GM19467 (cell line): ENCODE measurements at regions not wholly inside any gene's neighbourhood (a gene's known extent, or its start where the extent isn't known, plus 50 kb on each side); places are given as distances from the start of the nearest gene placed in this dataset.

Experiments
- ATAC-seq: cut with Tn5 transposase; IDR thresholded peaks from one replicate; pipeline ENCODE4 v1.9.1; 2021; ENCODE audit warnings: mild to moderate bottlenecking, moderate library complexity; ENCODE audit not compliant: unreplicated experiment

DNA sequence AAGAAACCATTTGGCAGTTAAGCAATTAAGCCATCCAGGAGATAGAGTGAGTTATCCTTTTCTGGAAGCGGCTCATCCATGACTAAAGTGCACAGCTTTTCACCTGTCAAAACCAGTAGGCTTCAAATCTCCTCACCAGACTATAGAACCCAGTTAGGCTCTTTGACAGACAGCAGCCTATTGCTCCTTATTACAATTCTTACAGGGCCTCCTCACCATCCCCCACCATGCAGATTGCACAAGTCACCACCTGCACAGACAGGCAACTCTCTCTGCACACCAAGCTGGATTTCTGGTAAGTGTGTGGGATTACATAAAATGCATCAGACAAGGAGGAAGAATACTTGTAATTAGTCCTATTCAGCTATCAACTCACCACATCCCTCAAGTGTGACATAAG, 301.6 kb downstream of the SNX13 start:
- no peak for ATAC-seq

DNA sequence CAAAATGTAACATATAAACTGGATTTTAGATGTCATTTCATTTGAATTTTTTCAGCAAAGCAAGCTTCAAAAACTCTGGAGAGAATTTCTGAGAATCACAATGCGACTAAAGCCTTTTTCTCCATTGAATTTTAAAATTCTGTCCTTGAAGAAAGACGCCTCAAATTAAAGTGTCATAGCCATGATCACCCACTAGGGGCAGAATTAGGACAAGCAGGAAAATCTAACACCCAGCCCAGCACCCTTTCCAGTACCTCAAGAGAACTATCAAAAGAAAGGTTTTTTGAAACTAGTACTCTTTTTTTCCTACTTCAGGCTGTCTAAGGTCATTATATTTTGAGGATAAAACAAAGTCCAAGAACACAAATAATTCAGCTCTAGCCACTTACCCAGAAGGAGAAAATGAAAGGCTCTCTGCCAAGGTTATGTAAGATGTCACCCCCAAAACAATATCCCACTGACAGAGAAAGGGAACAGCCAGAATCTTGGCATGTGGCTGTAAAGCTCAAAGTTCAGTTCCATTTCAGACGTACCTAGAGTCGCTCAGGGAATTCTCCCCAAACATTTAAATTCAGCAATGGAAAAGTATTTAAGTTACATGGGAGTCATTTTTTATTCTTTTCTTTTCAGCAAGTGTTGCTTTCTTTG, 299.4 kb downstream of the SNX13 start:
- ATAC-seq: no peak

- no peak for ATAC-seq
Measured at GRCh38 chr7:17645500-17645899, 294.8 kb downstream of the SNX13 start.

- ATAC-seq: no peak
Measured at GRCh38 chr7:17646253-17646956, 293.9 kb downstream of the SNX13 start.

- no peak for ATAC-seq
Measured at GRCh38 chr7:17651341-17651740, 289.0 kb downstream of the SNX13 start.

DNA sequence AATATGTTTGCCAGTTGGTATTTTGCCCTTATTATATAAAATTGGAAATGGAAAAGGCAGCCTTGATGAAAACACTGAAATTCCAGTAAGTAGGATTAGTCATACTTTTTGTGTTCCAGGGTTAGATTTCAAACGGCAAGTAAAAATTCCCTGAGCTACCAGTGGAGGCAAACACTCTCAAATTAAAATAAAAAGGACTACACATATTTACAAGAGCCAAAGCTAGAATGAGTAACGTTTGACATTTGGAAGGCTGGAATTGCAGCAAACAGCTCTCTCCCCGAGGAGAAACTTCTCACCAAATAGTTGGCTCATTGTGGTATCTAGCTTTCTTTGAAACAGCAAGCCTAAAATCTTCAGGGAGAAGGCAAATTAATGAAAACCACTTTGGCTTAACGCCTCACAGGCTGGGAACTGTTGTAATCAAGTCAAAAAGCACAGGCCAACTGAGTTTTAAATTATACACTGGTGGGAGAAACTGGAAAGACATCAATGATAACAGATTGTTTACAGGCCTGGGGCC, 288.4 kb downstream of the SNX13 start:
- ATAC-seq: no peak

DNA sequence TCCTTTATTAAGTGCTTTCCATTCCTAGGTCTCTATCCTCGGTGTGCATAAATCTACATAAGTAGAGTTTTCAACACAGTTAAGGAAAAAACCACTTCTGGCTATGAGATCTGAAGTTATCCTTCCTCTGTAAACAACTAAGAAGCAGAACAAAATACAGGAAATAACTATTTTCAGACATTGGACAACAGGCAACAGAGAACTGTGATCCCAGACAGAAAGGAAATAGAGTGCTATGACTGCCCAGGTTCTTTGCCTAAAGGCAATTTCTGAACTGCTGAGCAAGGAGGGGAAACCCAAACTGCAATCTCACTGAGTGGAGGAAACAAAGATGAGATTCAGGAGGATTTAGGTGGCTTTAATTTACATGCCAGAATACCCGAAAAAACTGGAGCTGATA, 285.4 kb downstream of the SNX13 start:
- no peak for ATAC-seq

DNA sequence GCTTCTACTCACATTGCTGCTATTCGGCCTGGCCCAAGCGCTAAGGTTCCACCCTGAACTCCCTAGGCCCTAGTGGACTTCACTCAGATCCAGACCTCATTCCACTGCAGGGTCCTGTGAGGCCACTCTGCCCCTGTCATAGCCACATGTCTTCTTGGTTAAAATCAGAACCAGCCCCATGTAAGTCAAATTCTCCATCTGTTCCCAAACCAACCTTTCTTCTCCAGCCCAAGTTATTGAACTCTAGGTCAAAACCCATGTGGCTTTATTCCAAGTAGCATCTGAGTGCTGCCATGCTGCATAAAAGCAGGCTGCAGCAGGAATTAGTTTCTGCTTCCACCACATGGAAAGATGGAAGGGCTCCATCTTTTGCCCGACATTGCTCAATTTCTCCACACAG, 281.2 kb downstream of the SNX13 start:
- ATAC-seq: no peak

GRCh38 chr7:17660116-17660515, 280.2 kb downstream of the SNX13 start:
- ATAC-seq: no peak

DNA sequence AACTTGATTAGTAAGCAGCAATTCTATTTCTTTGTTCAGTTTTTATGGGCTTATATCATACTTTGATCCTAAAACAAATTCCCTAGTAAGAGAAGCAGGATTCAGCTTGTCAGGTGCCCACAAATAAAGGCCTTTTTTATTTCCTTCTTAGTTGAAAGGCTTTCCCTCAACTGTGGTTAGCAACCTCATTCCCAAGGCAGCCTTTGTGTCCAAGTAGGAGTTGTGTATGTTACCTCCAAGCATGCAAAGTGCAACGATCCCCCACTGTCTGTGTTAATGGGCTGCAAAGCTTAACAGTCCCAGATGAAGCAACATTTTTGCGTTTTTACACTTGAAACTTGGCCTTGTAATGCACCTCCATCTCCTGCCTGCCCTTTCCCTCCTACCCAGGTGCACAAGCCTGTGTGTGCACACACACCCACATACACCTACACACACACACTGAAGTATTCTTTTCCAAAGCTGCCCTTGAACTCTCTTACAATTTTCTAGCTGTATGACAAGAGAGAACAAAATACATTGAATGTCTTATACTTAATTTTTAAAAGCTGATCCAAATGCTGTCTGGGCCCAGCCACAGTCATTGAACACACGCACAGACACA, 278.2 kb downstream of the SNX13 start:
- ATAC-seq: no peak

DNA sequence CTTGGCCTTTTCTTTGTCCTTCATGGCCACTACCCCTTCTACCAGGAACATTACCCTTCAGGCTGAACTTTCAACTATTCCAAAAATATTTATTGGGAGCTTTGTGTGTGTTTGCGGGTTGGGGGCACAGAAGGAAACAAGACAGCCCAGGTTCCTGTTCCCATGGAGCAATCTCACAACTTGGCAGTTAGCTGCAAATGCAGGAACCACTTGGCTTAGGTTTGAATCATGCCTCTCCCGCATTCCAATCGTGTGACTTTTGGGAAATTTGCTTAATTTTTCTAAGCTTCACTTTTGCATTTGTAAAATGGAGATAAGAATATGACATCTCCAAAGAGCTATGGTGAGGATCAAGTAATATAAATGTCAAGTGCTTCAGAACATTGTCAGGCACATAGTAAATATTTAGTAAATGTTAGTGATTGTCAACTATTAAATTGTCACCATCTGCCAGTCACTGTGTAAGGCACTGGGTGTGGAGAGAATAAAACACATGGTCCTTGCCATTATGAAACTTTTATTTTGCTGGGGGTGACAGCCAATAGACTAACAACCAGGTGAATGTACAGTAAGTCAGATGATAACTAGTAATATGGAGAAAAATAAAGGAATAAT, 277.1 kb downstream of the SNX13 start:
- ATAC-seq: no peak

GRCh38 chr7:17665029-17665428, 275.3 kb downstream of the SNX13 start:
- ATAC-seq: no peak

DNA sequence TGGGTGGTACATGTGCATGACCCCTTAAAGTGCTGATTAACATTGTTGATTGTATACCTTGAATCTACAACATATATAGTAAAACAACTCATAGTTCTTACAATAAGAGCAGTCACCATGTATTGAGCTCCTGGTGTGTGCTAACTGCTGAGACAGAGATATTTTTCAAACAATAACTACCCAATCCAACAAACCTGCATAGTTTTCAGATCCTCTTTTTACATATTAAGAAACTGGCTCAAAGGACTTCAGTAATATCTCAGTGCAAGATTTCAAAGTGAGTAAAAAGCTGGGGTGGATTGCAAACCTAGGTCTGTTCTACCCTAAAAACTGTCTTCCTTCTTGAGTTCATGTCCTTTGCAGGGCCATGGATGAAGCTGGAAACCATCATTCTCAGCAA, 272.2 kb downstream of the SNX13 start:
- ATAC-seq: no peak

- ATAC-seq: no peak
Measured at GRCh38 chr7:17669204-17669603, 271.1 kb downstream of the SNX13 start.

- ATAC-seq: no peak
Measured at GRCh38 chr7:17671956-17672355, 268.3 kb downstream of the SNX13 start.

DNA sequence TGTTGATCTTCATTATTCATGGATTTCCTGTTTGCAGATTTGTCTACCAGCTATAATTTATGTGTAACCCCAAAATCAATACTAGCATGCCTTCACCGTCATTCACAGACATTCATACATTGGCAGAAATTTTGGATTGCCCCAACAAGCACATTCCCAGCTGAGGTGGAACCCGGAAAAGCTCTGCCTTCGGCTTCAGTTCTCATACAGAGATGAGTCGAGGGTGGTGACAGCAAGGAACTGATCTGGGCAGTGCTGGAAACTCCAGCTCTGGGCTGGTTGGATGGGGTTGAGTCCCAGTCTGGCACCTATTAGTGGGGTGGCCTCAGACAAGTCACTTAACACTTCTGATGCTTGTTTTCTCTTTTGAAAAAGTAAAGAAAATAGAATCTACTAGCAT, 267.5 kb downstream of the SNX13 start:
- no peak for ATAC-seq

GRCh38 chr7:17674166-17674942, 265.9 kb downstream of the SNX13 start:
- no peak for ATAC-seq

GRCh38 chr7:17674943-17675608, 265.2 kb downstream of the SNX13 start:
- no peak for ATAC-seq

DNA sequence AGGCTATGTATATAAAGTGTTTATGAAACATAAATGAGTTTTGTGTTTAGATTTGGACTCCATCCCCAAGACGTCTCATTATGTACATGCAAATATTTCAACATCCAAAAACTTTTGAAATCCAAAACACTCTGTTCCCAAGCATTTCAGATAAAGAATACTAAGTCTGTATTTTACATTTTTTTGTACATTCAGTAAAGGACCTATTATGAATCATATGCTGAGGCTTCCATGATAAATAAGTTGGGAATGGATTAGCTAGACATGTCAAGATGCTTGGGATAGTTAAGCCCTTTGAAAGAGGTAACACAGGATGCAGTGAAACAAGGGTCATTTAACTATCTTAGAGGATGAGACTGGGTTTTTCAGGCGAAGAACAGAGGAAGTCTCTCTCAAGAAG, 262.9 kb downstream of the SNX13 start:
- no peak for ATAC-seq

GRCh38 chr7:17678896-17679295, 261.4 kb downstream of the SNX13 start:
- no peak for ATAC-seq
